ENCODE measurements at regions not wholly inside any gene's neighbourhood (a gene's known extent, or its start where the extent isn't known, plus 50 kb on each side); places are given as distances from the start of the nearest gene placed in this dataset.

DNA sequence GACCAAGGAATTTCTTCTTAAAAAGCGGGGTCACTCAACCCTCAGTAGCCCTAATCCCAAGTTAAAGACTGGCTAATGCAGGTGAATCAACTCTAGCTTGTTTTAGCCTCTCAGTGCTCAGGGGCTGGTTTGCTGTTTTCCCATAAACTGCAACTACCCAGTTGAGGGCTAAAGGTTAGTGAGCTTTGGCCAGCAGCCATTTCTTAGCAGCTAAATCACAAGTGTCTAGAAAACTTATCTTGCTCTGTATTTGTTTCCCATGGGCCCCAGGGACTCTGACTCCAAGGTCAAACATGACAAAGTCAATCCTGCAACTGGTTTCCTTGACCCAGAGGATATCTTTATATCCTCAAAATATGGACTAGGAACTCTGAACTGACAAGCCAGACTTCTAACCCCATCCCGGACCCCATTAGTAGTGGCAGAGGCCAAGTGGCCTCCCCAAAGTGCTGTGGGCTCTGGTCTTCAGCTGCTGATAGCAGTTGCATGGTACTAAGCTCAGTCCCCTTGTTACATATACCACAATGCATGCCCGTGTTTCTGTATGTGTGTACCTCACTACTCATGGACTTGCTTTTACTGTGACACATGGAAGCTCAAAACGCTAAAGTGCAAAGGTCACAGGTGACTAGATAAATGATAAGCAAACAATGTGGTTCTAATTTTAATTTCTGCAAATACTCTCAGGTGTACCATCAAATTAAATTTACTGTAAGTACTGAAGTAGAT, 793.0 kb upstream of the IGFBP3 start:
- TF ChIP-seq REST (IDR thresholded peaks at IDR 0.05; ENCODE audit: insufficient read depth in 1 of 2, low read depth in 2 of 2, low read length in 2 of 2) (no peak), TAF1 (IDR thresholded peaks at IDR 0.05; ENCODE audit: borderline replicate concordance, insufficient read depth, low read length) (no peak), POLR2AphosphoS5 (IDR thresholded peaks at IDR 0.05; ENCODE audit: low read depth, low read length) (no peak), SIN3A (IDR thresholded peaks at IDR 0.05; ENCODE audit: borderline replicate concordance, insufficient read depth, low read length) (no peak), FOXP2 (optimal IDR thresholded peaks at IDR 0.05; ENCODE audit: borderline replicate concordance, extremely low read depth, extremely low read length, insufficient read depth) (no peak)

DNA sequence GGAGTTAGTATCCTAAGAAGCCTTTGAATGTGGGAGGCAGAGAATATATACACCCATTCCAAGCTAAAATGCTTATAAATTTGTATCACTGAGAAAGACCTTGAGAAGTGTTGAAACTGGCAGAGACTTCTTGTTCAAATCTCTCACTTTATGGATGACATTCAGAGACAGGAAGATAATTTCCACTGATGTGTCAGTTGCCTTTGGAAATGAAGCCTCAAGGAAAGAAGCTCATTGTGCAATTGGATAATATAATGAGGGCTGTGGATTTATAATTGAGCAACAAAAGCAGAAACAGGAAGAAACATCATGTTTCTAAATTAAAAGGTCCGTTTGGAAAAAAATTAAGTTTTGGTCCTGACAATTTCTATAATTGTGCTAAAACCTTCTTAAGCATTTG, 789.9 kb upstream of the IGFBP3 start:
- TF ChIP-seq FOXP2 (optimal IDR thresholded peaks at IDR 0.05; ENCODE audit: borderline replicate concordance, extremely low read depth, extremely low read length, insufficient read depth) (no peak), SIN3A (IDR thresholded peaks at IDR 0.05; ENCODE audit: borderline replicate concordance, insufficient read depth, low read length) (no peak), TAF1 (IDR thresholded peaks at IDR 0.05; ENCODE audit: borderline replicate concordance, insufficient read depth, low read length) (no peak), REST (IDR thresholded peaks at IDR 0.05; ENCODE audit: insufficient read depth in 1 of 2, low read depth in 2 of 2, low read length in 2 of 2) (no peak), POLR2AphosphoS5 (IDR thresholded peaks at IDR 0.05; ENCODE audit: low read depth, low read length) (no peak)

- no peak for TF ChIP-seq SIN3A (IDR thresholded peaks at IDR 0.05; ENCODE audit: borderline replicate concordance, insufficient read depth, low read length)
- TF ChIP-seq FOXP2 (optimal IDR thresholded peaks at IDR 0.05; ENCODE audit: borderline replicate concordance, extremely low read depth, extremely low read length, insufficient read depth), result no peak
- TF ChIP-seq REST (IDR thresholded peaks at IDR 0.05; ENCODE audit: insufficient read depth in 1 of 2, low read depth in 2 of 2, low read length in 2 of 2), result no peak
- no peak for TF ChIP-seq TAF1 (IDR thresholded peaks at IDR 0.05; ENCODE audit: borderline replicate concordance, insufficient read depth, low read length)
- no peak for TF ChIP-seq POLR2AphosphoS5 (IDR thresholded peaks at IDR 0.05; ENCODE audit: low read depth, low read length)
These were observed 786.9 kb upstream of the IGFBP3 start for GRCh38 chr7:46707973-46708372.

- TF ChIP-seq FOXP2 (optimal IDR thresholded peaks at IDR 0.05; ENCODE audit: borderline replicate concordance, extremely low read depth, extremely low read length, insufficient read depth), result no peak
- no peak for TF ChIP-seq POLR2AphosphoS5 (IDR thresholded peaks at IDR 0.05; ENCODE audit: low read depth, low read length)
- TF ChIP-seq TAF1 (IDR thresholded peaks at IDR 0.05; ENCODE audit: borderline replicate concordance, insufficient read depth, low read length), result no peak
- no peak for TF ChIP-seq SIN3A (IDR thresholded peaks at IDR 0.05; ENCODE audit: borderline replicate concordance, insufficient read depth, low read length)
- TF ChIP-seq REST (IDR thresholded peaks at IDR 0.05; ENCODE audit: insufficient read depth in 1 of 2, low read depth in 2 of 2, low read length in 2 of 2), result no peak
These were observed 784.5 kb upstream of the IGFBP3 start for GRCh38 chr7:46705386-46706255.
